ENCODE measurements at regions not wholly inside any gene's neighbourhood (a gene's known extent, or its start where the extent isn't known, plus 50 kb on each side); places are given as distances from the start of the nearest gene placed in this dataset.

- no peak for DNase-seq
These were observed 513.8 kb upstream of the POU3F3 start for GRCh38 chr2:104340162-104340561.

GRCh38 chr2:104340879-104341828 lies 512.8 kb upstream of the POU3F3 start:
- DNase-seq, result no peak

GRCh38 chr2:104344306-104344705 lies 509.6 kb upstream of the POU3F3 start:
- no peak for DNase-seq

DNA sequence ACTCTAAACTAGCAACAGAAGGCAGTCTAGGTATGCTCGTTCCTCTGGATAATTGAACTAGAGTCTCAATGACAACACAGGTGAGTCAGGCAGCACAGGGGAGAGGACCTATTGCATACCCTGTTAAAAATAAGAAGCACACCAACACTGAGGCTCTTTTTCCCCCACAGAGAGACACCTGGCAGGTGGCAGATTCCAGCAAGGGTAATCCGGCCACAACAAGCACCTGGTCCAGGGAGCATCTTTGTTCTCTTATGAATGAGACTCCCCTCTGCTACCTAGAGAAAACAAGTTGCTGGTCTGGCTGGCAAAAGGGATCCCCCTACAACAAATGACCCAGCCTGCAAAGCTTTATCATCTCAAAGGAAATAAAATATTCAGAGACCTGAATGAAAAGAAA lies 508.9 kb upstream of the POU3F3 start:
- no peak for DNase-seq

- DNase-seq, result no peak
These were observed 495.8 kb upstream of the POU3F3 start for GRCh38 chr2:104358122-104358521.

- no peak for DNase-seq
These were observed 492.5 kb upstream of the POU3F3 start for GRCh38 chr2:104361414-104361813.

DNA sequence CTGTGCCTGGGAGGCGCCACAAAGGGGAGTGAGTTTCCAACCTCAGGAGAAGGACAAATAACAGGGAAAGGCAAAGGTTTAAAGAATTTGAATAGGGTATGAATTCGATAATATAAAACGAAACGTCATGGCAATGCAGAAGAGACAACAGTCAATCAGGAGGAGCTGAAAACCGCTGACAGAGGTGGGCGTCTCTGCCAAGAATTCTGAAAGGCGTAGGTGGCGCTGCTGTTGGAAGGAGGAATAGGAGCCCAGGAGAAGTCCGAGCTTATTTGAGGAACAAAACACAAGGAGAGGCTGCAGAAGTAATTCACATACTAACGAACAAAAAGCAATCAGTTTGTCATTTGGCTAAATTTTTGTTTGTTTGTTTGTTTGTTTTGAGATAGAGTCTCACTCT lies 485.8 kb upstream of the POU3F3 start:
- no peak for DNase-seq

GRCh38 chr2:104371087-104371781 lies 482.7 kb upstream of the POU3F3 start:
- no peak for DNase-seq

DNA sequence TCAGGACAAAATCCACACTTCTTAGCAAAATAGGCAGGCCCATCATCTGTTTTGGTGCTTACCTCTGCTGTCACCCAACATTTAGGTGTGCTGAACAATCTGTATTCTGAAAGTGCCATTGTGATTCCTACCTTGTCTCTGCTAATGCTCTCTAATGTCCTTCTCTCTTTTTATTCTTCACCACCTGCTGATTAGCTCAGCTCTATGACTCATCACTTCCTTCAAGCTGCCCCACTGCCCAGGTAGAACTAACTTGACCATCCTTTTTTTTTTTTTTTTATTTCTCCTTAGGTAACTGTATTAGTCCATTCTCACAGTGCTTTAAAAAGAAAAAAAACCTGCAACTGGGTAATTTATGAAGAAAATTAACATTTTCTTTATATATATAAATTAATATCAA lies 478.7 kb upstream of the POU3F3 start:
- DNase-seq, result no peak

GRCh38 chr2:104378853-104379374 lies 475.0 kb upstream of the POU3F3 start:
- DNase-seq, result peak; percentile 3

GRCh38 chr2:104384961-104385360 lies 469.0 kb upstream of the POU3F3 start:
- no peak for DNase-seq

DNA sequence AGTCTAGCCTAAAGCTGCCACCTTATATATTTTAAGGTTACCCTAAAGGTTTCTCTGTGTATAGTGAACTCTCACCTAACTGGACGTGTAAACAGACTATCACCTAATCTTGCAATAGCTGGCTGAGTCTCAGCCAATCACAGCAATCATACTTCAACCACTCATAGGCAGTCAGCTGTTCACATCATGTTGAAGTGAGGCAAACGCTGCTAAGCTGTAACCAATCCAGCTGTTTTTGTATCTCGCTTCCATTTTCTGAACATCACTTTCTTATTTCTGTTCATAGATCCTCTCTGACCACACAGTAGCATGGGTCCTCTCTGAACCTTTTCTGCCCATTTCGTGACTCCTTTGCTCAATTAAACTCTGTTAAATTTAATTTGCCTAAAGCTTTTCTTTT lies 468.2 kb upstream of the POU3F3 start:
- no peak for DNase-seq

DNA sequence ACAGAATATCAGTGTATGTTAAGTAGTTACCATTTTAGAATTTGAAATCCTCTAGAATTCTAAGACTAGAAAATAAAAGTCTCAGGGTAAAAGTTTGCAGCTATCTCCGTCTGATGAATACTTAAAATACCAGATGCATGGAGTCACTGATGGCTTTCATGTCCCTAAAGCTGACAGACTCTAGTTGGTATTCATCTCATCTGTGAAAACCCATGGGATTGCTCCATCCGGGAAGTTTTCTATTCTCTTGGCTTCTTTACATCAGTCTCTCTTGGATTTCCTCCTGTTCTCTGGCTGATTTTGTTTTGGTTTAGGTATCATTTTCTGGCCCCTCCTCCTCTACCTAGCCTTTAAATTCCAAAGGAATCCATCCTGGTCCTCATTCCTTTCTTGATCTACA lies 465.6 kb upstream of the POU3F3 start:
- no peak for DNase-seq

DNA sequence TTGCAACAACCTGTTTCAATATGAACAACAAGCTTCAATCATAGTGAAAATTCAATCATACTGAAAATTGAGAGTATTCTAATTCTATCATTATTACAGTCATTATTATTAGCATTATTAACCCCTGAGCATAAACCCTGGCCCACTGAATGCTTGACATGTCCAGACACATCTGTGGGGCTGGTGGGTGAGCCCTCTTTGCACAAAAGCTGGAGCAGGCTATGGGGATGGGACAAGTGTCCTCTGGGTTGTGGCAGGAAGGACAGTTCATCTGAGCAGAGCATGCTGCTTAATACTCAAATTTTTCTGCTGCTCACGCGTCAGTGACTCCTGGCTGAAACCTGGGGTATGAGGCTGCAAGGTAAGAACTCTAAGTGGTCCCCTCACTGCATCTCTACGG lies 451.1 kb upstream of the POU3F3 start:
- no peak for DNase-seq

- DNase-seq, result no peak
These were observed 449.4 kb upstream of the POU3F3 start for GRCh38 chr2:104404526-104404925.

GRCh38 chr2:104405623-104406022 lies 448.3 kb upstream of the POU3F3 start:
- DNase-seq, result no peak

GRCh38 chr2:104406261-104406726 lies 447.6 kb upstream of the POU3F3 start:
- no peak for DNase-seq

DNA sequence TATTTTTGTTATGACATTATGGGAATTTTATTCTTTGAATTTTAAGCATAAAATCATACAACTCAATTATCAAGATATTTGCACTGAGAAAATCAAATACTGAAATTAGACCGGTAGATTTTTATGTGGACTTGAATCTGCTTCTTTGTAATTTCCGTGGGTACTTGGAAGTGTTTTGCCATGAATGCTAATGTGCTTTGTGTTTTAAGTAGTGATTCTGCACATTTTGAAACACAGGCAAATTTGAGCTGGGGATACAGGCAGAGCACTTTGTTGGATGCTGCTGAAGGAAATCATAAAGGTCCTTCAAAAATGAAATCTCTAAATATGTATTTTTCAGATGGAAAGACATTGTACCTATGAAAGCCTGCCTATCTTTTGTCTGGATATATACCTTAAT lies 446.3 kb upstream of the POU3F3 start:
- no peak for DNase-seq

DNA sequence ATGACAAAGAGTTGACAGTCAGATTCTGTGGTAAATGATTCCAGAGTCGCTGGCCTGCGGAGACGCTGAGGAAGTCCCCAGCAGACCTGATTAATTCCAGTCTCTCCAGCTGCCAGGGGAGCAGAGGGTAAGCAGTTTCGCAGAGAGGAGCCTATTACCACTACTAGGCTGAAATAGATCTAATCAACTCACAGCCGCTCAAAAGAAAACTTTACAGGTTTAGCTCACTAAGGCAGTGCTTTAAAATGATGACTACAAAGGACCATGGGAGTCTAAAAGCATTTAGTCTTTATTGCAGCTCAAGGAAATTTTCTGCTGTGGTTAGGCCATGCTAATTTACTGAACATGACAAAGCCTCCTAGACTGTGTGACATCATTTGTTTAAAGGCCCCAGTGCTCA lies 445.6 kb upstream of the POU3F3 start:
- no peak for DNase-seq

DNA sequence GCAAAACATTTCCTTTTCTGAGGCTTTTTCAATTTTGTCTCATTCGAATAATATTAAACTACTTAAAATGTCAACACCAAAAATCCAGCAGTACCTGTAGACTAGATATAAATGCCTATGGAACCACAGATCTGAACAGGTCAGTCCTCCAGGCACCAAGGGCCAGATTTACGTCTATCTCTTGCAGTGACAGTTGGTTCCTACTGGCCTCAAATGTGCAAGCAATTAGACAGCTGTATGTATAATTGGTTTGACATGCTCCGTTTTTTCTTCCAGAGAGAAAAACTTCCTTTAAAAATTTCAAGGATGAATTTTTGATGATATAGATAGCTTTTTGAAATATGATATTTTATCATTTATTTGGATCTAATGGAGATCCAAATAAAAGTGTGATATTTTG lies 443.8 kb upstream of the POU3F3 start:
- DNase-seq, result no peak

GRCh38 chr2:104412384-104412783 lies 441.5 kb upstream of the POU3F3 start:
- DNase-seq, result no peak

DNA sequence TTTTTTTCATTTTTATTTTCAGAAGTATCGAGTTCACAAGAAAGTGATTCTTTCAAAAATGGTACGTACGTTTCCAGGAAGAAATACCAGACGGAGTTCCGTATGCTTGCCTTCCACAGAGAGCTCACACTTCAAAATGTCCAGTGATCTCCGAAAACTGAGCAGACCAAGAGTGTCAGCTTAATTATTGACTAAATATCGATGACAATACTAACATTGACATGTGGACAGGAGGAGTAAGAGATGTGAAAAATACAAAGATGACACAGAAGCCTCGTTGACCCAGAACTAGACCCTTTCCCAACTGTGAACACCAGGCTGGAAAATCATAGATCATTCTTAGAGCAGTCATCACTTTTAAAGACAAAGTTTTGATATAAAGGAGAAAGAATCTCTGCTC lies 440.0 kb upstream of the POU3F3 start:
- no peak for DNase-seq

DNA sequence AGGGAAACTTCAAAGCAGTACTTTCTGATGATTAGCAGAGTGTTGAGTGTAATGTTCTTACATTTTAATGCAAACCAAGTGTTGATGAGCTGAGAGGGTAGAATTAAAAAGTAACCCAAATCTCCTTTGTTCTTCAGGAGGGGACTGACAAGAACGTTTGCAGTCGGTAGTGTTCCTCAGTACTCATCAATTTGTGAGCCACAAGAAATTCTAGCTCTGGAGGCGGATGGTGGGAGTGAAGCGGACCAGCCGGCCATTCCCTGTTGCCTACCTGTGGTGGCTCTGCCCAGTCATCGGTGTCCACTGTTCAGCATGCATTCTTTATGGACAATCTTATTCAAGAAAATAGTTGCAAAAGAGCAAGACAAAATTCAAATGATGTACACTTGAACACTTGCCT lies 438.6 kb upstream of the POU3F3 start:
- DNase-seq, result no peak
